Right renal pelvis (tissue), 4 donors: ENCODE measurements at regions not wholly inside any gene's neighbourhood (a gene's known extent, or its start where the extent isn't known, plus 50 kb on each side); places are given as distances from the start of the nearest gene placed in this dataset.
A peak's percentile ranks its signal among the peaks of the same experiment; 100 is the strongest.

Source experiments
- DNase-seq, 4 donors: peaks; one replicate each; pipeline ENCODE4 v3.0.0-alpha.2; 2013; ENCODE audit warnings: low read depth in 4 of 4, low spot score in 3 of 4, missing footprints in 1 of 4

DNA sequence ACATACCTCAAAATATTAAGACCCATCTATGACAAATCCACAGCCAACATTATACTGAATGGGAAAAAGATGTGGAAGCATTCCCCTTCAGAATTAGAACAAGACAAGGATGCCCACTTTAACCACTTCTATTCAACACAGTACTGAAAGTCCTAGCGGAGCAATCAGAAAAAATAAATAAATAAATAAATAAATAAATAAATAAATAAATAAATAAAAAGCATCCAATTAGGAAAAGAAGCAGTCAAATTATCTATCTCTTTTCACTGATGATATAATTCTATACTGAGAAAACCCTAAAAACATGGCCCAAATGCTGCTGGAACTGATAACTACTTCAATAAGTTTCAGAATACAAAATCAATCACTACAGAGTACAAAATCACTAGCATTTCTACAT lies 67.5 kb downstream of the PRR32 start:
- no peak for DNase-seq

DNA sequence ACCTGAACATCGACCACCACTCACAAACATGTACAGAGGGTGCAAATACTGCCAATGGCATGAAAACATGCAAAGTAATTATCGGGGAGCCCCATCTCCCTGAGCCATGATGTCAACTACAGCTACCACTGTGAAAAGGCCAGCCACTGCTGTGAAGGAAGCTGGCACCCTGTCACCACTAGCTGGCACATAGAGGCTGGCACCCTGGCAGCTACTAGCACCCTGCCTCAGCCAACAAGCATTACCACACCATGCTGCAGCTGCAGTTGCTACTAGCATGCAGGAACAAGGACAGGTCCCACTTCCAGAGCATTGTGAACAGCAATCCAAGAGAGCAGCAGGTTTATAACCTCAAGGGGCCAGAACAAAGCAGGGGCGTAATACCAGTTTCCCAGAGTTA lies 81.4 kb downstream of the PRR32 start:
- DNase-seq = no peak

DNA sequence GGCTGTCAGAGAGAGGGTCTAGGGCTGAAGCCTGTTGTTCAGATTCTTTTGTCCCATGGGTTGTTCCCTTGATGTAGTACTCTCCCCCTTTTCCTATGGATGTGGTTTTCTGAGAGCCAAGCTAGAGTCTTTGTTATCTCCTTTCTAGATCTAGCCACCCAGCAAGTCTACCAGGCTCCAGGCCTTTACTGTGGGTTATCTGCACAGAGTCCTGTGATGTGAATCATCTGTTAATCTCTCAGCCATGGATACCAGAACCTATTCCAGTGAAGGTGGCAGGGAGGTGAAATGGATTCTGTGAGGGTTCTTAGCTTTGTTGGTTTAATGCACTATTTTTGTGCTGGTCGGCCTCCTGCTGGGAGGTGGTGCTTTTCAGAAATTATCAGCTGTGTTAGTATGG lies 109.5 kb downstream of the PRR32 start:
- DNase-seq = no peak

DNA sequence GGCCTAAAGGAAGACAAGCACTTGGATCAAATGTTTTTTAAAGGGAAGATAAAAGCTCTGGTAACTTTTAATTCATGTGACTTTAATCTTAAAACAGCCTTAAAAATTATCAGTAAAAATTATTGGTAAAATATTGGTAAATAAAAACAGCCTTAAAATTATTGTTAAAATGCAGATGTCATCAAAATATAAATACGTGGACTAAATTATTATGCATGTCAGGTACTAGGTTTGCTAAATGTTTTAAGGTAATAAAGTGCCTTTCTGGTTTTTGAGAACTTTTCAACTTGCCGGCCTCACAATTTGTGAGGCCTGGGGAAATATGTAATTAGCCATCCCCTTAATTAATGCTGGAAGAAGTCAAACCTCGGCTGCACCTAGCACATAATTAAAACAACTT lies 147.7 kb downstream of the PRR32 start:
- DNase-seq = no peak

DNA sequence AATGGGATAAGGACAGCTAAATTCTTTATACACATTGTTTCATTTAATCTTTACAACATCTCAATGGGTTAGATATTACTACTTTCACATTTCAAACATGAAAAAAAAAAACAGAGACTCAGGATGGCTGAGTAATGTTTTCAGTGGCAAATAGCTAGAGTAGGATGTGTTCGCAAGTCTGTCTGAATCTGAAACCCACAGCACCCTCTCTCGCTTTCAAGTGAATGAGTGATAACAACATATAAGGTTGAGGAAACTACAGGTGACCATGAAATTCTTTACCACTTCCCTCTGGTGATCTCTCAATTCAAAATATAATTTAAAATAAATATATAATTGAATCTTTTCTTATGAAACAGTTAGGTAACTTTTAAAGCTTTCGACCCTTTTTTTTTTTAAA lies 162.6 kb downstream of the PRR32 start:
- DNase-seq = no peak

DNA sequence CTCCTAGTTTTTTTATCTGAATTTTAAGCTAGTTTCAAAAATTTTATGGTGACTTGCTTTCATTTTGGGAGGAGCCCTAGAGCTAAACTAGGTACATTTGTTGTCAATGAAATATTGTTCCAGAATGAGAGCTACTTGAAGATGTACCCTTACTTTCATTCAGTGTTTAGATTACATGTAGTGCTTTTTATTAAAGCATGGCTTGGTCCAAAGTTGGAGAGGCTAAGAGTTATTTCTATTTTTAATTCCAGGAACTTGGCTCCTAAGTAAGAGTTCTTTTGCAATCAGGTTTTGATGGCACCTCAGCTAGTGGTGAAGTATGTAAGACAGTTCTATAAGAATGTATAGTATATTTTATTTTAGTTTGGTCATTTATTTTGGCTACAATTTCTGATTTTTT lies 165.5 kb downstream of the PRR32 start:
- DNase-seq = no peak

DNA sequence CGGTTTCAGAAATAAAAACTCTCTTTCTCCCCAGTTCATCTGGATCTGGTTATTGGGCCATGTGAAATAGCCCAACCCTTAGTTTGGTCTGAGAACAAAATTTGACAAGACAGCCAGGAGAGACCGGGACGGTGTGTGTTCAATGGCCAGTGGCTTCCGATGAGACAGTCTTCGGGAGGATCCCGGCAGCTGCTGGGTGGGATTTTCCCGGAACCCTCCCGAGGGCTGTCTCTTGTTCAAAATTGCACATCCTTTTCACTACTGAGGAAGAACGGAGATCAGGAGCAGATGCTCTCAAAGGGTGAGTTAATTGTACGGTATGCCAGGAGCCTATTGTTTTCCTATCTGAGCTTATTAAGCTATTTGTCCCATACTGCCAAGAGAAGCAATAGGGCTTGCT lies 166.5 kb downstream of the PRR32 start:
- no peak for DNase-seq

DNA sequence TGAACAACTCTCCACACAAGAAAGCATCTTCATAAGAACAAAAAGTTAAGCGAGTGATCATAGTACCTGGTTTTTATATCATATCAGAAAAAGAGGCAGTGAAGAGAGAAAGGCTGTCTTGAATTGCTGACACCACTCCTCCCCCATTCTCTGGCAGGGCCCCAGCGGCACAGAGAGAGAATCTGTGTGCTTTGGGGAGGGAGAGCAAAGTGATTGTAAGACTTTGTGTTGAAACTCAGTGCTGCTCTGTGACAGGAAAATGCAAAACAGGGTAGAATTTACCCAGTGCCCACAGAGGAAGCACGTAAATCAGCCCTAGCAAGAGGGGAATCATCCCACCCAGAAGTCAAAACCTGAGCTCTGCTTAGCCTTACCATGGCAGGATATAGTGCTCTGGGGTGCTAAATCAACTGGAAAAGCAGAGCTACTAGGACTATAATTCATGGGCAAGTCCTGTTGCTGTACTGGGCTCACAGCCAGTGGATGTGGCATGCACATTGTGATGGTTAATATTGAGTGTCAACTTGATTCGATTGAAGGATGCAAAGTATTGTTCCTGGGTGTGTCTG lies 174.6 kb downstream of the PRR32 start:
- DNase-seq = no peak

DNA sequence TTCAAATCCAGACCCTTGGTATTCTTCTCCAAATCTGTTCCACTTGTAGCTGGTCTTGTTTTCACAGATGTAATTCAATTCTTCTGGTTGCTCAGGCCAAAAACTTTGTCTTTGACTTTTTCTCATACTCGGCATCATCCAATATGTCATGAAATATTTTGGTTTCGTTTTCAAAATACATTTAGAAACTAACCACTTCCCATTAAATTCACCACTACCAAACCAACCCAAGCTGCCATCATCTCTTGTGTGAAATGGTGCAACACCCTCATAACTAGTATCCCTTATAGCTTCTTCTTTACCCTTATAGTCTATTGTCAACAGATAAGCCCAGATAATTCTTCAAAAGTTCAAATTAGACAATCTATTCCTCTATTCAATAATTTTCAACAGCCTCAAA lies 192.1 kb downstream of the PRR32 start:
- DNase-seq = no peak

DNA sequence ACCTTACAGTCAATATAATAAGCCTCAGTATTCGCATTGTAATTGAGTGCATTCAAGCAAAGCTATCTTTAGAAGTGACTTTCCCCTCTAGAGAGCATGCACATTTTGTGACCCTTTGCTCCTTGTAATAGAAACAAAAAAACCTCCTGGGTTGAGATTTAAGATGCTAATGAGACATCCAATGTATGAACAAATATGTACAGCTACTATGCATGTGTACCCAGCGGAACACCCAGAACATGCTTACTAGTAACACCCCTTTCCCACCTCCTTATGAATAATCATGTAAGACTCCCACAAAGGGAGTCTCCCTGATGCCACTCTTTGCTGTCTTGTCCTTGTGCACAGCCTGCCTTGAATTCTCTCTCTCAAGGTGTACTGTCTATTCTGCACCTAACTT lies 205.5 kb downstream of the PRR32 start:
- no peak for DNase-seq

DNA sequence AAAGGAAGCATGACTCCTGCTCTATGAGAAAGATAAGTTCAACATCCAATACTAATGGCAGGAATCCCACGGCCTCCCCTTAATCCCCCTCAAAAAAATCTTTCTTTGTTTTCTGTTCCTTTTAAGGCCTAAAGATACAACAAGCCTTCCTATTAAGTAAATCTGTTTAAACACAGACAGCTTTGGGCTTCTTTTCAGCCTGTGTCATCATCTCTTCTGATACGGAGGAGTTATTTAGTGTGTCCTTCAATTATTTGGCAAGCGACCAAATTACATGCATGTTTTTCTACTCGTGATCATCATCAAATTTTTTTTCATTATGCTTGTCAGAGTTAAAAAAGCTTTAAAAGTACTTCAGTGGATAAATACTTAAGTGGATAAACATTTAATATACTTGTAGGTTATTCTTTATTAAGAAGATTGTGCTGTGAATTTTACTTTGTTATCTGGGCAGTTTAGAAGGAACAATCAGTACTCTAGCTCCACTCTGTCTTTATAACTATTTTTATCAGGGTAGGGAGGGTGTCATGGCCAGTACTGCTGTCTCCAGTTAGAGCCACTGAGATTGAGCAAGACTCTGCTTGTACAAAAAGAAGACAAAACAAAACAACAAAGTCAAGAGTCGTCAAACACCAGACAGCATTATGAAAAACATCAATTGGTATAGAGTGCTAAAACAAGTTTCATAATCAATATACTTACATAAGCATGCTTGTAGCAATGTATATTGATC lies 210.7 kb downstream of the PRR32 start:
- no peak for DNase-seq

DNA sequence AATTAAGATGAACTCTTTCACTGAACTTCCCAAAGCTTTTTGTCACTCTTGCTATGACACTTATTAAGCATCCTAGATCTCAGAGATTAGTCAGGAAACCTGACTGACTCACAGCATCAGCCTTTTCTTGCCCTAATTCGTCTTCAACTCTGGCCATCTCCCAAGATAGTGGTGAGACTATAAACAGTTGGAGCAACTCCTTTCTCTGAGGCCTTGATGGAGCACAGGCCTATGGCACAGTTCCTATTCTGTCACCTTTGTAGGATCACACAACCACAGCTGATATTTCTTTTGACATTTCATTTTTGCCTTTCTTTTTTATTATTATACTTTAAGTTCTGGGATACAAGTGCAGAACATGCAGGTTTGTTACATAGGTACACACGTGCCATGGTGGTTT lies 217.6 kb downstream of the PRR32 start:
- DNase-seq = no peak

DNA sequence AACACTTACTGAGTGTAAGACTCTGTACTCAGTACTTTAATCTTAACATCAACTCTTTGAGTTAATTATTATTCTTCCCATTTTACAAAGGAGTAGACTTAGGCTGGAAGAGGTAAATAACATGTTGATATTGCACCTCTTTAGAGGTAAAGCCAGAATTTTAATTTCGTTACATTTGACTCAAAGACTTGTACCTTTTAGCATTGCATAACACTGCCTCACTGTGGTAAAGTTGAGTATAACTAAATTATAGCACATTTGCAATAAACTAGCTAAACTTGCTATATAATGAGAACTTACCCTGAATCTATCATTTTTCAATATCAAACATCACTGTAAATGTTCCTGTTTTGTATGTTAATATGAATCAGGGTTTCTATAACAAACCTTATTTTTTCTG lies 218.5 kb downstream of the PRR32 start:
- peak in 2 of 4 donors; percentile 0 to 5 for DNase-seq

DNA sequence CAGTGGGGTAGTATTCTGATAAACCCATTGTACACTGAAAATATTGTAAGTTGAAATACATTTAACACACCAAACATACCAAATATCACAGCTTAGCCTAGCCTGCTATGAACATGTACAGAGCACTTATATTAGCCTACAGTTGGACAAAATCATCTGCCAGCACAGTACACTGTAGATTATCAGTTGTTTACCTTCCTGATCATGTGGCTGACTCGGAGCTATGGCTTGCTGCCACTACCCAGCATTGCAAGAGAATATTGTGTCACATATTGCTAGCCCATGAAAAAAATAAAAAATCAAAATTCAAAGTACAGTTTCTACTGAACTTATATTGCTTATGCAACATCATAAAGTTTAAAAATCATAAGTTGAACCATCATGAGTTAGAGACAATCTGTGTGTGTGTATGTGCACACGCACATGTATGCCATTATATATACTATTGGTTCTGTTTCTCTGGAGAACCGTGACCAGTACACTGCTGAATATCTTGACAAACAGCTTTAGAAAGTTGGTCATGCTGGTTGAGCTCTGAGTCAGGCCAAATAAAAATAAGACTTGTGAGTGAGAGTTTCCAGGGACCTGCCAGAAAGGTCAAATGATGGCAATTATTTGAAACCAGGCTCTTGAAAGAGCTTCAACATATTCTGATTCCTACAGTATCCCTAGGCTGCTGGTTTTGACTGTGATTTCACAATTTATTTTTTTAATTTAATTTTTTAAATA lies 238.5 kb downstream of the PRR32 start:
- DNase-seq = no peak

DNA sequence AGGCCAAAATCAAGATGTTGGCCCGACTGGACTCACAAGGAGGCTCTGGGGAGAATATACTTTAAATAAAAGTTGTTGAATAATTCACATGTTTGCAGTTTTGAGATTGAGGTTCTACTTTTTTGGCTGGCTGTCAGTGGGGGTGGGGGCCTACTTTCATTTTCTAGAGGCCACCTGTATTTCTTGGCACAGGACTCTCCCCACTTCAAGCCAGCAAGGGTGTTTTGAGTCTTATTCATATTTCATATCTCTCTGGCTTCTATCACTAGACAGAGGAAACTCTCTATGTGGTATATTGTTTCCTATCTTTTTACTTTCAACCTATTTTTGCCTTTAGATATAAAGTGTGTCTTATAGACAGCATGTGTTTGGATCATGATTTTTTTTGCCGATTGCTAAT lies 266.4 kb downstream of the PRR32 start:
- DNase-seq = no peak

DNA sequence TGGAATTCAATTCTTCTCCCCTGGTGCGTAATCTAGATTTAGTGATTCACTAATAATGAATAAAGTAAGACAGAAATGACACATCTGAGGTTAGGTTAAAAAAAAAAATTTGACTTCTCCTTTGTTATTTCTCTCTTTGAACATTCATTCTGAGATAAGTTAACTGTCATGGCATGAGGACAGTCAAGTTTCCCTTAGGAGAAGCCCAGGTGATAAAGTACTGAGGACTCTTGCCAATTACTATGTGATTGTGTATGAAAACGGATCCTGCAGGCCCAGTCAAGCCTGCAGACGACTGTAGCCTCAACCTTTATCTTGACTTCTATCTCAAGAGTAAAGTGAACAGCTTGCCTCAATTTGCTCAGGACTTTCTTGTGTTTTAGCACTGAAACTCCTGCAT lies 293.2 kb downstream of the PRR32 start:
- no peak for DNase-seq

DNA sequence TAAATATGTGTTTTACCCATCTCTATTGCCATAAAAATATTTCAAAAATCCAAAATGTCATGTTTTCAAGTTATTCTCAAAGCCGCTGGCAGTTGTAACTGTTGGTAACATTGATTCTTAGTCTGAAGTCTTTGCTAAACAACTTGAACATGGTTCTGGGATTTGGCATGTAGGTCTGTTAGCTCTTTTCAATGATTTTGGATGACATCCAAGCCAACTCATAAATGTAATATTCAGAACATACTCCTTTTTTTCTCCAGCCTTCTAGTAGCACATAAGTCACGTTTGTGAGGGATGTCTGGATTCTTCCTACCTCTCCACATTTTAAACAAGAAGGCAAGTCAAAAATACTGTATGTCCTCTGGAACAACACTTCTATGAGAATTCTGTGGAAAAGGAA lies 305.3 kb downstream of the PRR32 start:
- no peak for DNase-seq

DNA sequence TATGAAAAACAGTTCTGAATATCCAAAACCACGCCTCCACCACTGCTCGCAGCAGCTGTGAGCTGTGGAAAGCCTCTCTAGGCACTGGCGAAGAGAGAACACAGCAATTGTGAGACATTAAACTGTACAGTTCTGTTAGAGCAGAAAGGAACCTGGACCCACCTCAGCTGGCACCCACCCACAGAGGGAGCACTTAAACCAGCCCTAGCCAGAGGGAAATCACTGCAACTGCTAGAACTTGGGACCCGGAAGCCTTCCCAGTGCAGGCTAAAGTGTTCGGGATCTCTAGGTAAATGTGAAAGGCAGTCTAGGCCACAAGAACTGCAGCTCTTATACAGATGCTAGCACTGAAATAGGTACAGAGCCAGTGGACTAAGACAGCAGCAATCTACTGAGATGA lies 308.8 kb downstream of the PRR32 start:
- DNase-seq = no peak

DNA sequence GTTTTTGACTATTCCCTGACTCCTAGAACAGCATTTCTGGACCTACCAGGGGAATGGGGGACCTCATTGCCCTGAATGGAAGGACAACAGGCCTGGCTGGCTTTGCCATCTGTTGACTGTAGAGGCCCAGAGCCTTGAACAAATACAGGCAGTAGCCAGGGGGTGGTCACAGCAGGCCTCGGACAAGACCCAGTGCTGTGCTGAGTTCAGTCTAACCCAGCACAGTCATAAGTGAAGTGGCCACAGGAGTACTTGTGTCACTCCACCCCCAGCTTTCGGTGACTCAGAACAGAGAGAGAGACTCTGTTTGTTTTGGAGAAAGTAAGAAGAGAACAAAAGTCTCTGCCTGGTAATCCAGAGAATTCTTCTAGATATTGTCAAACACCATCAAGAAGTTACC lies 310.0 kb downstream of the PRR32 start:
- DNase-seq = no peak

DNA sequence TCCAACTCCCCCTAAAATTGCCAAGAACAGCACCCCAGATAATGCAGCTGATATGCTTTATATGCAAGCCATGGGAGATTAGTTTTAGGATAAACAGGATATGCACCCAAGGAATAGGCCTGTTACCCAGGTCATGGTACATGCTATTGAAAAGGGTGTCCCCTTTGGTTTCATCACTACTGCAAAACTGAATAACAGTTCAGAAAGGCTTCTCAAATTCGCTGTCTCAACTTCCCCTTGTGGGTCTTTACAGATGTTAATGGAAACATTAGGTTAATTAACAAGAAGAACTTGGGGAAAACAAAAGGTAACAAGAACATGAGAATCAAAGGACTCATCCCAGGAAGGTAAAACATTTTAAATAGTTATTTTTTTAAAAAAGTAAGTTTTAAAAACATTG lies 318.7 kb downstream of the PRR32 start:
- no peak for DNase-seq

DNA sequence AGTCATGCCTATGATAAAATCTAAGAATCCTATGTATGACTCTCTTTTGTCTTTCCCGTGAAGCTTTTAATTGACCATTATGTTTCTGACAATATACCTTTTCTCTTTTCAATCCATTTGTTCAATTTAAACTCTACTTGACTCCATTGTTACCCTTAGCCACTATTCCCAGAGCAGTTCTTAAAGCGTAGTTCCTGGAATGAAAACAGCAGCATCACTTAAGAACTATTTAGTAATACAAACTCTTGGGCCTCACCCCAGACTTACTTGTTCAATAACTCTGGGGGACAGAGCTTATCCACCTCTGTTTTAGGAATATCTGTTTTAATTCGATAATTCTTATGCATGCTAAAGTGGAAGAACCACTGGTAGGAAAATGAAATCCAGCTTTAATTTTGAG lies 358.4 kb downstream of the PRR32 start:
- DNase-seq = no peak

DNA sequence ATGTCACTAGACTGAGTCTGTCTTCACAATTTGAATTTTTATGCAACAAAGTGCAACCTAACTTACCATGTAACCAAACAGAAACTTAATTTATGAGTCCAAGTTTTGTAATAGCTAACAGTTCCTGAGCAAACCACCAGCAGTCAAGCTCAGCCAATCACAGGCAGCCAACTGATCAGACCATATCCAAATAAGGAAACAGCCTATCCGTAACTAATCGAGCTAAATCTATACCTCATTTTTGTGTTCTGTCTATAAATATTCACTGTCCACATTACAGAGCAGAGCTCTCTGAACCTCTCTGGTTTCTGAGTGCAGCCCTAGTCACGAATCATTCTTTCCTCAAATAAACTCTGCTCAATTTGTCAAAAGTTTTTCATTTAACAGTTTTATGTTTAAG lies 367.6 kb downstream of the PRR32 start:
- no peak for DNase-seq
